PC-9 (cell line): ENCODE measurements at regions not wholly inside any gene's neighbourhood (a gene's known extent, or its start where the extent isn't known, plus 50 kb on each side); places are given as distances from the start of the nearest gene placed in this dataset.

ENCODE experiments used
- BruUV-seq: library from RNA; stranded (reverse); fragments of 400-500 nt; replicated peaks from 2 replicates; lab custom pipeline; 2021; lab: Mats Ljungman, UMichigan
- CTCF ChIA-PET: fragments of 300-600 bp; sonication (Branson Sonifier 250); formaldehyde crosslinking; loops from one replicate; lab custom pipeline; 2022; ENCODE audit warnings: antibody characterized with exemption; lab: Charles Lee
- POLR2A ChIA-PET: fragments of 300-600 bp; sonication (Branson Sonifier 250); formaldehyde crosslinking; loops from one replicate; lab custom pipeline; 2022; ENCODE audit warnings: antibody characterized with exemption; ENCODE audit not compliant: unreplicated experiment; lab: Charles Lee
- DNase-seq, 2 experiments: peaks; one replicate each; pipeline versions ENCODE4 v3.0.0 to v3.0.0-alpha.2; 2015 to 2022; ENCODE audit warnings: mixed read lengths in 1 of 2
- H2AFZ ChIP-seq: fragments of 200-600 bp; sonication (generic); 2 replicates; pipeline ENCODE4 v1.8.1; 2017; ENCODE audit warnings: antibody characterized with exemption
- H3F3A ChIP-seq: fragments of 200-600 bp; sonication (generic); 2 replicates; pipeline ENCODE4 v1.8.1; 2017; ENCODE audit warnings: antibody characterized with exemption, mild to moderate bottlenecking, low read depth; ENCODE audit not compliant: insufficient read depth
- H3K27ac ChIP-seq: fragments of 200-600 bp; sonication (generic); 2 replicates; pipeline ENCODE4 v1.6.1; 2016; ENCODE audit warnings: mixed run types
- H3K27me3 ChIP-seq: fragments of 200-600 bp; sonication (generic); 2 replicates; pipeline ENCODE4 v1.6.1; 2016; ENCODE audit warnings: low read depth, mixed run types; ENCODE audit not compliant: insufficient read depth
- H3K36me3 ChIP-seq: fragments of 200-600 bp; sonication (generic); 2 replicates; pipeline ENCODE4 v1.6.1; 2016; ENCODE audit warnings: low read depth, mixed run types
- H3K4me1 ChIP-seq: fragments of 200-600 bp; sonication (generic); replicated peaks from 2 replicates; pipeline ENCODE4 v1.6.1; 2016; ENCODE audit warnings: mixed run types; ENCODE audit not compliant: insufficient read depth
- H3K4me2 ChIP-seq: fragments of 200-600 bp; sonication (generic); 2 replicates; pipeline ENCODE4 v1.6.1; 2017; ENCODE audit warnings: mixed run types
- H3K4me3 ChIP-seq: fragments of 200-600 bp; sonication (generic); 2 replicates; pipeline ENCODE4 v1.6.1; 2016; ENCODE audit warnings: mixed run types
- H3K79me2 ChIP-seq: fragments of 200-600 bp; sonication (generic); 2 replicates; pipeline ENCODE4 v1.6.1; 2017; ENCODE audit warnings: low read depth, mixed run types
- H3K9me2 ChIP-seq: fragments of 200-600 bp; sonication (generic); 2 replicates; pipeline ENCODE4 v1.8.1; 2017; ENCODE audit warnings: mild to moderate bottlenecking; ENCODE audit not compliant: insufficient read depth
- H3K9me3 ChIP-seq: fragments of 200-600 bp; sonication (generic); 2 replicates; pipeline ENCODE4 v1.8.1; 2016; ENCODE audit warnings: low read depth; ENCODE audit not compliant: insufficient read depth
- H4K20me1 ChIP-seq: fragments of 200-600 bp; sonication (generic); 2 replicates; pipeline ENCODE4 v1.8.1; 2017; ENCODE audit not compliant: insufficient read depth
- CTCF ChIP-seq: fragments of 200-600 bp; sonication (generic); conservative IDR thresholded peaks from 2 replicates; pipeline ENCODE4 v1.6.1; 2017; ENCODE audit warnings: mixed run types, antibody characterized with exemption, mild to moderate bottlenecking, moderate library complexity
- EZH2 ChIP-seq: fragments of 200-600 bp; sonication (generic); IDR thresholded peaks from 2 replicates; pipeline ENCODE4 v1.8.0; 2017; ENCODE audit warnings: antibody characterized with exemption, low read depth
- intact Hi-C: fragments of 100-400 bp; cut with micrococcal nuclease; formaldehyde crosslinking; loops from one replicate; pipeline ENCODE4 v1.10.0; 2022; ENCODE audit not compliant: unreplicated experiment

- H3K4me1 ChIP-seq = no peaks in the 10 kb centered on the region
- no peaks in the 10 kb centered on the region for H3K9me2 ChIP-seq
- H4K20me1 ChIP-seq = no peaks in the 10 kb centered on the region
- no peaks in the 10 kb centered on the region for H3K9me3 ChIP-seq
- H3K4me2 ChIP-seq = no peak overlapping the region
- no peak overlapping the region for H3K4me3 ChIP-seq
- H3F3A ChIP-seq = no peaks in the 10 kb centered on the region
- DNase-seq = no peak
- H3K79me2 ChIP-seq = no peaks in the 10 kb centered on the region
- H3K27me3 ChIP-seq = no peaks in the 10 kb centered on the region
- TF ChIP-seq CTCF (no peak), EZH2 (no peak)
- intact Hi-C loops = no loop called here
- POLR2A ChIA-PET = no interaction called here
- CTCF ChIA-PET = no interaction called here
- H2AFZ ChIP-seq = no peak overlapping the region
- H3K36me3 ChIP-seq = no peaks in the 10 kb centered on the region
- H3K27ac ChIP-seq = no peak overlapping the region
- no TSS peak for BruUV-seq
Measured at GRCh38 chr9:90147426-90147825, 495.2 kb downstream of the DIRAS2 start.

- TF ChIP-seq EZH2 = no peak
- TF ChIP-seq CTCF = no peak
- BruUV-seq = no TSS peak
- no peaks in the 10 kb centered on the region for H3K9me2 ChIP-seq
- POLR2A ChIA-PET = no interaction called here
- H4K20me1 ChIP-seq = no peaks in the 10 kb centered on the region
- no peaks in the 10 kb centered on the region for H3K79me2 ChIP-seq
- no peak overlapping the region for H3K4me2 ChIP-seq
- H3K36me3 ChIP-seq = no peaks in the 10 kb centered on the region
- CTCF ChIA-PET = no interaction called here
- DNase-seq = no peak
- peaks cover 52% of the 10 kb centered on the region for H3K27me3 ChIP-seq
- H3K27ac ChIP-seq = no peak overlapping the region
- H3F3A ChIP-seq = no peaks in the 10 kb centered on the region
- no peaks in the 10 kb centered on the region for H3K9me3 ChIP-seq
- no peak overlapping the region for H3K4me3 ChIP-seq
- intact Hi-C loops = no loop called here
- no peak overlapping the region for H2AFZ ChIP-seq
- H3K4me1 ChIP-seq = no peaks in the 10 kb centered on the region
Measured at GRCh38 chr9:90156318-90156717, 486.3 kb downstream of the DIRAS2 start.

- Histone ChIP-seq H3K4me3 (no peak overlapping the region), H2AFZ (no peak overlapping the region), H3F3A (no peaks in the 10 kb centered on the region), H3K79me2 (no peaks in the 10 kb centered on the region), H3K9me3 (no peaks in the 10 kb centered on the region), H3K9me2 (no peaks in the 10 kb centered on the region), H4K20me1 (no peaks in the 10 kb centered on the region), H3K4me1 (no peaks in the 10 kb centered on the region), H3K36me3 (no peaks in the 10 kb centered on the region), H3K27me3 (peaks cover 72% of the 10 kb centered on the region), H3K27ac (no peak overlapping the region), H3K4me2 (no peak overlapping the region)
- ChIA-PET CTCF (interaction anchor here (0.7 kb wide), 1 partner anchor 538 kb away, joined by 3 read pairs; no protein-coding TSS in a partner anchor), POLR2A (no interaction called here)
- DNase-seq = no peak
- TF ChIP-seq CTCF = no peak
- TF ChIP-seq EZH2 = no peak
- no TSS peak for BruUV-seq
- intact Hi-C loops = no loop called here
Measured at GRCh38 chr9:90162326-90162725, 480.3 kb downstream of the DIRAS2 start.
